GM19035 (cell line): ENCODE measurements at regions not wholly inside any gene's neighbourhood (a gene's known extent, or its start where the extent isn't known, plus 50 kb on each side); places are given as distances from the start of the nearest gene placed in this dataset.

Source experiments
- ATAC-seq: cut with Tn5 transposase; IDR thresholded peaks from one replicate; pipeline ENCODE4 v1.9.1; 2021; ENCODE audit not compliant: unreplicated experiment

GRCh38 chr5:71864730-71865601 lies 145.9 kb downstream of the CARTPT start:
- no peak for ATAC-seq

- no peak for ATAC-seq
Observed at GRCh38 chr5:71865665-71866320, 146.7 kb downstream of the CARTPT start.

GRCh38 chr5:71872311-71872864 lies 153.3 kb downstream of the CARTPT start:
- ATAC-seq, result no peak

- no peak for ATAC-seq
Observed at GRCh38 chr5:71873191-71873591, 154.1 kb downstream of the CARTPT start.

GRCh38 chr5:71874521-71874920 lies 155.4 kb downstream of the CARTPT start:
- no peak for ATAC-seq

GRCh38 chr5:71877511-71877910 lies 158.4 kb downstream of the CARTPT start:
- ATAC-seq, result no peak

- no peak for ATAC-seq
Observed at GRCh38 chr5:71880536-71880935, 161.5 kb downstream of the CARTPT start.

GRCh38 chr5:71882826-71883741 lies 164.0 kb downstream of the CARTPT start:
- no peak for ATAC-seq

GRCh38 chr5:71883742-71884103 lies 164.6 kb downstream of the CARTPT start:
- ATAC-seq, result no peak

GRCh38 chr5:71884926-71885325 lies 165.9 kb downstream of the CARTPT start:
- no peak for ATAC-seq

GRCh38 chr5:71886406-71886805 lies 167.3 kb downstream of the CARTPT start:
- no peak for ATAC-seq

- ATAC-seq, result peak; percentile 97
Observed at GRCh38 chr5:71887680-71888079, 168.6 kb downstream of the CARTPT start.

- ATAC-seq, result no peak
Observed at GRCh38 chr5:71891406-71891805, 172.3 kb downstream of the CARTPT start.

GRCh38 chr5:71891856-71892255 lies 172.8 kb downstream of the CARTPT start:
- no peak for ATAC-seq

- ATAC-seq, result no peak
Observed at GRCh38 chr5:71892641-71893365, 173.7 kb downstream of the CARTPT start.

- no peak for ATAC-seq
Observed at GRCh38 chr5:71893451-71893850, 174.4 kb downstream of the CARTPT start.

GRCh38 chr5:71894091-71894490 lies 175.0 kb downstream of the CARTPT start:
- ATAC-seq, result no peak

- no peak for ATAC-seq
Observed at GRCh38 chr5:71895546-71895945, 176.5 kb downstream of the CARTPT start.

- no peak for ATAC-seq
Observed at GRCh38 chr5:71899865-71900342, 180.8 kb downstream of the CARTPT start.

GRCh38 chr5:71903808-71904207 lies 184.7 kb downstream of the CARTPT start:
- no peak for ATAC-seq
